ENCODE measurements at regions not wholly inside any gene's neighbourhood (a gene's known extent, or its start where the extent isn't known, plus 50 kb on each side); places are given as distances from the start of the nearest gene placed in this dataset.

DNA sequence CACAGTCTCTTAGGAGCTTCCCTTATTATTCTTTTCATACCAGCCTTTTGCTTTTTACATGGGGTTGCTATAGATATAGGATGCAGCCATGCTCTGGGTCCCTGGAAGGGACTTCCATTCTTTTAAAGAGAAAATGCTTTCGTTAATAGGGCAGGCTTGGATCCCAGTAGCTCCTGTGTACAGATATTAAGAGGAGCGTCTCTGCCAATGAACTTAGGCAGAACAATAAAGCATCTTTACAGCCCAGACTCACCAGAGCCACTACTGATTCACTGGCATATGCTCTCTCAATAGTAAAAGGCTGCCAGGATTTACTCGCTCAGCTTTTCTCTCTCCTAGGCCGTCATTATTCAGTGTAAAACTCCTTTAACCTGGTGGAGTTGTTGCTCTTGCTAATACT, 1385.4 kb upstream of the PIK3C3 start:
- TF ChIP-seq, protein P1, sequence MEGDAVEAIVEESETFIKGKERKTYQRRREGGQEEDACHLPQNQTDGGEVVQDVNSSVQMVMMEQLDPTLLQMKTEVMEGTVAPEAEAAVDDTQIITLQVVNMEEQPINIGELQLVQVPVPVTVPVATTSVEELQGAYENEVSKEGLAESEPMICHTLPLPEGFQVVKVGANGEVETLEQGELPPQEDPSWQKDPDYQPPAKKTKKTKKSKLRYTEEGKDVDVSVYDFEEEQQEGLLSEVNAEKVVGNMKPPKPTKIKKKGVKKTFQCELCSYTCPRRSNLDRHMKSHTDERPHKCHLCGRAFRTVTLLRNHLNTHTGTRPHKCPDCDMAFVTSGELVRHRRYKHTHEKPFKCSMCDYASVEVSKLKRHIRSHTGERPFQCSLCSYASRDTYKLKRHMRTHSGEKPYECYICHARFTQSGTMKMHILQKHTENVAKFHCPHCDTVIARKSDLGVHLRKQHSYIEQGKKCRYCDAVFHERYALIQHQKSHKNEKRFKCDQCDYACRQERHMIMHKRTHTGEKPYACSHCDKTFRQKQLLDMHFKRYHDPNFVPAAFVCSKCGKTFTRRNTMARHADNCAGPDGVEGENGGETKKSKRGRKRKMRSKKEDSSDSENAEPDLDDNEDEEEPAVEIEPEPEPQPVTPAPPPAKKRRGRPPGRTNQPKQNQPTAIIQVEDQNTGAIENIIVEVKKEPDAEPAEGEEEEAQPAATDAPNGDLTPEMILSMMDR (conservative IDR thresholded peaks at IDR 0.05; ENCODE audit: low read depth): no peak
- POLR2A ChIA-PET (ENCODE audit: low non-redundant PET): no interaction called here
- no peak overlapping the region for H3K27ac ChIP-seq
- CTCF ChIA-PET: no interaction called here
- no peak for DNase-seq (ENCODE audit: low spot score)

DNA sequence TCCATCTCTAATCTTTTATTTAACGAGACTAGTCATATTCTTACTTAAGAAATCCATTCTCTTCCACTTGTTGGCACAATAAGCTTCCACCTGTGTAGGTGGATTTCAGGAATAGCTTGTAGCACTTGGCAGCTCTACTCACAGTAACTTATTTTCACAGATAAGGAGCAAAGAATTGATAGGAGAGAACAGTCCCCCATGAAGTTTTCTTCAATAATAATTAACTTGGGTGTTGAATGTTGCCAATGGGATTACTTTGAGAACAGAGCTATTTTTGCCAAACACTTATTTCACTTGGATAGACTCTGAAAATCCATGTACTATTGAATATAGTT, 1388.6 kb upstream of the PIK3C3 start:
- POLR2A ChIA-PET (ENCODE audit: low non-redundant PET): no interaction called here
- H3K27ac ChIP-seq: no peak overlapping the region
- TF ChIP-seq, protein P1 (conservative IDR thresholded peaks at IDR 0.05; ENCODE audit: low read depth): no peak
- CTCF ChIA-PET: no interaction called here
- DNase-seq (ENCODE audit: low spot score): no peak

DNA sequence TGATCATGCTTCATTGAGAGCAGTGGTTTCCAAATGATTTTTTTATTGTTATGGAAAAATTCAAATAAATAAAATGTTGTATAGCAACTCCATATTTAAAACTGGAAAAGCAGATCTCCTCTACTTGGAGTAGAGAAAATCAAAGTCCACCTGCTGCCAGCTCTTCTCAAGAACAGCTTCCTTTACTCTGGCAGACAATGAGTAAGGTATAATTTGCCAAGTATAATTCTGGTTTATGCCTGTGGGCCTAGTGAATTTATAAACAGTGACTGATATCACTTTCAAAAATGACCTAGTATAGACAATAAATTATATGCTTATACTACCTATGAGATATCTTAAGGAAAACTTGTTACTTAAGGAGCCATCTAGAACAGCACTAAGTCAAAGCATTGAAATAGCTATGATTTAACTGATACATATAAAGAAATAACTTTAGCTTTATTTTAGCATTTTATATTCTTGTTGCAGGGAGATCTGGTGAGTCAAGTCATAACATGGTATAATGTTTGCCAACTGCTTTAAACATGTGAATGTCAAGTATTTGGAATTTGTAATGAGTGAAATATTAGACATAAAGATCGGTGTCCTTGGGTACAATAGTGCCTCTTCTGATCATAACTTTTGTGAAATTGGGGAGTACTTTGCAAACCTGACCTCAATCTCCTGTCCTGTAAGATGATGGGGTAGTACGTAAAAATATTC, 1389.1 kb upstream of the PIK3C3 start:
- no peak for DNase-seq (ENCODE audit: low spot score)
- ChIA-PET POLR2A (ENCODE audit: low non-redundant PET) (no interaction called here), CTCF (no interaction called here)
- no peak overlapping the region for H3K27ac ChIP-seq
- TF ChIP-seq, protein P1 (conservative IDR thresholded peaks at IDR 0.05; ENCODE audit: low read depth): no peak

DNA sequence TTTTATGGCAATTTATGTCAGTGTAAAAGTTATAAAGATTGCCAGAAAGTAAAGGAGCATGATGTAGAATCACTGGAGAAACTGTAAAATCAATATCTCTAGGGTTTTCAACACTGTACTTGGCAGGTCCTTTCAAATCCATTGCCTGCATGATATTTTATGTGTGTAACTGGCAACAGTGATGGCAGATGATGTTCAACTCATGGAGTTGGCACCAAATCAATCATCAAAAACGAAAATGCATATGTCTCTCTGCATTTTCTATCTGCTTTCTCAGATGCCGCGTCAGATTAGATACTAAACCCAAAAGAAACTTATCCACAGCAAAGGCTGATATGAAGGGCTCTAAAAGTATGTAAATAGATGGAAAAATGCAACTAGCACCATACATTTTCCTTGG, 1395.5 kb upstream of the PIK3C3 start:
- TF ChIP-seq, protein P1 (conservative IDR thresholded peaks at IDR 0.05; ENCODE audit: low read depth): no peak
- ChIA-PET CTCF (no interaction called here), POLR2A (ENCODE audit: low non-redundant PET) (no interaction called here)
- H3K27ac ChIP-seq: no peak overlapping the region
- no peak for DNase-seq (ENCODE audit: low spot score)

DNA sequence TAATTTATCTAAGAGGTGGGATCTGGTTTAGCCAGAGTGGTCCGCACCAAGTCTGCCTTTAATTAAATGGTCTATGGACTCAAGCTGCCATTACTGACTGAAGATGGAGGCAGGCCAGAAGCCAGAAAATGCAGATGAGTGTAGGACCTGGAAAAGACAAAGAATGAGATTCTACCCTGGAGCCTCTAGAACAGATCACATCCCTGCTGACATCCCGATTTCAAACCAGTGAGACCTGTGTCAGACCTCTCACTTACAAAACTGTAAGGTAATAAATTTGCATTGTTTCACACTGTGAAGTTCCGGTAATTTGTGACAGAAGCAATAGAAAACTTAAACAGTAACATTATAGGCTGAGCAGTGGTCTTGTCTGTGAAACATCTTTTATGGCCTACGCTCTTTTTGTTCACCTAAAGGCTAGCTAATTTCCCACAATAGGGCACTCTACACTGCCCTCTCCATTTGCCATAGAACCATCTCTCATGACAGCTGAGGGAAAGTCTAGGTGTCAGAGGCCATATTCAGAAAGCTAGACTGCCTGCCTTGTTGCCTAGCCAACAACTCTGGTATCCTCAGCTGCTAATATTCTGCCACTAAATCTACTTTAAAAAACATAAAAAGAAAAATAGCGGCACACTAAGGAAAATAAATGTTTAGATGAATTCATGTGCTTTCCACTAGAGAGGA, 1396.2 kb upstream of the PIK3C3 start:
- POLR2A ChIA-PET (ENCODE audit: low non-redundant PET): no interaction called here
- DNase-seq (ENCODE audit: low spot score): no peak
- H3K27ac ChIP-seq: no peak overlapping the region
- TF ChIP-seq, protein P1 (conservative IDR thresholded peaks at IDR 0.05; ENCODE audit: low read depth): no peak
- CTCF ChIA-PET: no interaction called here

DNA sequence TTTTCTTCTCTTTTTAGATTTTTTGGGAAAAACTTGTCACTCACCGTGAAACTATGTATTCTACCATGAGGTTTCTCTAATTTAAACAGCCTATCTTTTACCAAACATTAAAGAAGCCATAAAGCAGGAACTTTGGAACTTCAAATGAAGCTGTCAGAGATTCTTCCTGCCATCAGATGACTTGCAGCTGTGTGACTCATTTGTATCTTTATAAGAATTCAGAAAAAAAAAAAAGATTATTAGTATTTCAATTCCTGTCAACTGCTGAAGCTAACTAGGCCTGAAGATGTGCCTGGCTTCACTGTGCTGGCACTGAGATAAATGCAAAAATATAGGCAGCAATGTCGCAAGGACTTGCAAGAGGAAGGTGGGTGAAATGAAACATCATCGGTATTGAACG, 1399.1 kb upstream of the PIK3C3 start:
- ChIA-PET POLR2A (ENCODE audit: low non-redundant PET) (no interaction called here), CTCF (no interaction called here)
- DNase-seq (ENCODE audit: low spot score): no peak
- TF ChIP-seq, protein P1 (conservative IDR thresholded peaks at IDR 0.05; ENCODE audit: low read depth): no peak
- no peak overlapping the region for H3K27ac ChIP-seq

All from RWPE1 (cell line).